Left ventricle myocardium inferior (tissue), 1 donor: ENCODE measurements at regions not wholly inside any gene's neighbourhood (a gene's known extent, or its start where the extent isn't known, plus 50 kb on each side); places are given as distances from the start of the nearest gene placed in this dataset.

Source experiments
- DNase-seq: peaks from one replicate; pipeline ENCODE4 v3.0.0-alpha.2; 2020
- H3K27ac ChIP-seq: fragments of 200-600 bp; replicated peaks from 2 replicates; pipeline ENCODE4 v1.8.0; 2021
- H3K27me3 ChIP-seq: fragments of 200-600 bp; 2 replicates; pipeline ENCODE4 v1.8.0; 2021; ENCODE audit warnings: low read depth
- H3K36me3 ChIP-seq: fragments of 200-600 bp; 2 replicates; pipeline ENCODE4 v1.8.0; 2021
- H3K4me1 ChIP-seq: fragments of 200-600 bp; 2 replicates; pipeline ENCODE4 v1.8.0; 2021
- H3K4me3 ChIP-seq: fragments of 200-600 bp; 2 replicates; pipeline ENCODE4 v1.8.0; 2021; ENCODE audit warnings: mild to moderate bottlenecking, moderate library complexity
- H3K9me3 ChIP-seq: fragments of 200-600 bp; replicated peaks from 2 replicates; pipeline ENCODE4 v1.8.0; 2021
- intact Hi-C: fragments of 100-400 bp; cut with micrococcal nuclease; formaldehyde crosslinking; loops from one replicate; pipeline ENCODE4 v1.11.0; 2022
- TF ChIP-seq, protein P1 (sequence below): fragments of 200-600 bp; IDR thresholded peaks from 2 replicates; pipeline ENCODE4 v1.8.0; 2021; ENCODE audit warnings: antibody characterized with exemption, mild to moderate bottlenecking, borderline replicate concordance
- donor health status: DM: no; HTN: yes; CAD: no; lungs with severe emphysema.

DNA sequence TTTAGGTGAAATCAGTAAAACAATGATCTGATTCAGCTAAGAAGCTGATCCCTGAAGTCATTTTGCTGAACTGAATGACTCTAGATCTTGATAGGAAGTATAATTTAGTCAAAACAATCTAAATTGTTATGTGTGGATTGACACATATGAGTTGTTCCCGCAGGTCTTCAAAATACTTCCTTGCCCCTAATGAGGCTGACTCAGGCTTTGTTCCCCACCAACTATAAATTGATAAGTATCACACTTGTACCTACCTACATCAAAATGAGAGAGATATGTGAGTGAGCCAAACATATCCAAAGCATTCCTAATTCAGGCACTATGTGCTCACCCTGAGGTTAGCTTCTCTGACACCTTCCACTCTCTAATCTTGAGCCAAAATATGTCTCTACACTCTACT, 507.1 kb downstream of the PLPP3 start:
- intact Hi-C loops, result no loop called here
- H3K4me3 ChIP-seq, result no peak overlapping the region

DNA sequence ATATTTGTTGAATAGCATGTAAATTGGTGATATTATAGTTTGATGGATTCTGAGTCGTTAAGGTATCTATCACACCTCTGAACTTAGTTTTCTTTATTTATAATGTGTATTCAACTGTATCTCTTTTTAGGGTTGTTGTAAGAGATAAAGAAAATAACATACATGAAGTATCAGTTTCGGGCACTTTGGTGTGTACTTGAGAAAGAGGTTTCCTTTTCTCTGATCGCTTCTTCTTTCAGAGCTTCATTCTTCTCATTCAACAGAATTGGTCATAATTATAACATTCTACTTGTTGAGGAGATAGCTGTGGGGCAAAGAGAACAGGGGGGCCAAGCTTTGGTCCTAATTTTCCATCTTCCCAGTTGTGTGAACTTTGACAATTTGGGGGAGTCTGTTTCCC, 508.0 kb downstream of the PLPP3 start:
- H3K4me3 ChIP-seq, result no peak overlapping the region
- H3K36me3 ChIP-seq, result no peaks in the 10 kb centered on the region
- TF ChIP-seq, protein P1, sequence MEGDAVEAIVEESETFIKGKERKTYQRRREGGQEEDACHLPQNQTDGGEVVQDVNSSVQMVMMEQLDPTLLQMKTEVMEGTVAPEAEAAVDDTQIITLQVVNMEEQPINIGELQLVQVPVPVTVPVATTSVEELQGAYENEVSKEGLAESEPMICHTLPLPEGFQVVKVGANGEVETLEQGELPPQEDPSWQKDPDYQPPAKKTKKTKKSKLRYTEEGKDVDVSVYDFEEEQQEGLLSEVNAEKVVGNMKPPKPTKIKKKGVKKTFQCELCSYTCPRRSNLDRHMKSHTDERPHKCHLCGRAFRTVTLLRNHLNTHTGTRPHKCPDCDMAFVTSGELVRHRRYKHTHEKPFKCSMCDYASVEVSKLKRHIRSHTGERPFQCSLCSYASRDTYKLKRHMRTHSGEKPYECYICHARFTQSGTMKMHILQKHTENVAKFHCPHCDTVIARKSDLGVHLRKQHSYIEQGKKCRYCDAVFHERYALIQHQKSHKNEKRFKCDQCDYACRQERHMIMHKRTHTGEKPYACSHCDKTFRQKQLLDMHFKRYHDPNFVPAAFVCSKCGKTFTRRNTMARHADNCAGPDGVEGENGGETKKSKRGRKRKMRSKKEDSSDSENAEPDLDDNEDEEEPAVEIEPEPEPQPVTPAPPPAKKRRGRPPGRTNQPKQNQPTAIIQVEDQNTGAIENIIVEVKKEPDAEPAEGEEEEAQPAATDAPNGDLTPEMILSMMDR, result no peak
- H3K4me1 ChIP-seq, result peaks cover 28% of the 10 kb centered on the region
- DNase-seq, result no peak
- intact Hi-C loops, result no loop called here
- H3K27me3 ChIP-seq, result no peaks in the 10 kb centered on the region
- H3K9me3 ChIP-seq, result peaks cover 5% of the 10 kb centered on the region
- no peak overlapping the region for H3K27ac ChIP-seq

More for the DNA sequence above, 507.1 kb downstream of the PLPP3 start:
- peaks cover 5% of the 10 kb centered on the region for H3K9me3 ChIP-seq
- no peak for DNase-seq
- no peaks in the 10 kb centered on the region for H3K36me3 ChIP-seq
- no peaks in the 10 kb centered on the region for H3K27me3 ChIP-seq
- TF ChIP-seq, protein P1, result no peak
- H3K4me1 ChIP-seq, result peaks cover 28% of the 10 kb centered on the region
- H3K27ac ChIP-seq, result peak overlapping the region; percentile 73

DNA sequence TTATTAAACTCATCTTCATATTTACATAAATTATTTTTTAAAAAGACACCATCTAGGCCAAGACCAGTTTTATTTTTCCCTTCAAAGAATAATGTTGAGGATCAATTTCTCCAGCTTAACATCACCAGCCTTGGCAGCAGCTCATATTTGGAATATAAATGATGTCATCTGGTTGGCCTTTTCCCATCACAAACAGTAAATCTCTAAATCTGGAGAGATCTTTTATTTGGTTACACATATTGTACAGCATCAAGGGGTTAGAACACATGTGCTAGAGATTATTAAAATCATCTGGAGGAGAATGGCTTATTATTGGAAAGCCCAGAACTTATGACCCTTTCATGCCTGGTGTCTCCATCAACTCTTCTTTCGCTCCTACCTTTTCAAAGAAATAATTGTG, 508.8 kb downstream of the PLPP3 start:
- TF ChIP-seq, protein P1, result no peak
- intact Hi-C loops, result no loop called here
- peaks cover 5% of the 10 kb centered on the region for H3K9me3 ChIP-seq
- H3K4me3 ChIP-seq, result no peak overlapping the region
- H3K27ac ChIP-seq, result no peak overlapping the region
- H3K4me1 ChIP-seq, result peaks cover 28% of the 10 kb centered on the region
- DNase-seq, result no peak
- H3K27me3 ChIP-seq, result no peaks in the 10 kb centered on the region
- no peaks in the 10 kb centered on the region for H3K36me3 ChIP-seq

DNA sequence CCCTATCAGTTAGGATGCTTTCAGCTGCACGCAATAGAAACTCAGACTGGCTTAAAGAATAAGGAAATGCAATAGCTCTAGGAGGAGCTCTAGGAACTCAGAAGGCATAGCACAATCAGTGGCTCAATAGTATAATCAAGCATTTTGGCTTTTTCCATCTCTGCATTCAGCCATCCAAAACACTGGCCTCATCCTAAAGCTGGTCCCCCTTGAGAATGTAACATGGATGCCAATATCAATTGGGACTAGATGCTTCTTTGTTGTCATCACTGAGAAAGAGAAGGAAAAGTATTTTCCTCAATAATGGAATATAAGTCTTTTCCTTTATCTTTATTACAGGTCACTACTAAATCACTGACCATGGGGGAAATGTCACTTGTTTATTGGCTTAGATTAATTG, 509.5 kb downstream of the PLPP3 start:
- no peak for DNase-seq
- no peaks in the 10 kb centered on the region for H3K27me3 ChIP-seq
- H3K27ac ChIP-seq, result no peak overlapping the region
- peaks cover 28% of the 10 kb centered on the region for H3K4me1 ChIP-seq
- TF ChIP-seq, protein P1, result no peak
- intact Hi-C loops, result no loop called here
- no peaks in the 10 kb centered on the region for H3K9me3 ChIP-seq
- no peaks in the 10 kb centered on the region for H3K36me3 ChIP-seq
- no peak overlapping the region for H3K4me3 ChIP-seq

DNA sequence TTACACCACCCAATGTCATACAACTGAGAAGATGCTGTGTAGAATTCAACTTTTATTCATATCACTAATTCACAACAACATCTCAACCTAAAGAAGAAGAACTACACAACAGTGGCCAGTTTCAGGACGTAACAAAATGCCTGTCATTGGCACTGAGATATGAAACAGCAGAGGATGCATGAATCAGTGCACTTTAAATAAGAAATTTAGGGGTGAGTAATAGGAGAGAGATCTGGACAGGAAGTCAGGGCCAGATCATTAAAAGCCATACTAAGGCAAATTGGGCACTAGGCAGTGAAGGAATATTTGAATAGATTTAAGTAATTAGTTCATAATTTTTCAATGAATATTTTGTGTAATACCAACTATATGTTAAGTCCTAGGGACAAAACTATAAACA, 510.5 kb downstream of the PLPP3 start:
- intact Hi-C loops, result no loop called here
- H3K4me1 ChIP-seq, result peaks cover 24% of the 10 kb centered on the region
- TF ChIP-seq, protein P1, result no peak
- no peak overlapping the region for H3K4me3 ChIP-seq
- DNase-seq, result no peak
- no peaks in the 10 kb centered on the region for H3K36me3 ChIP-seq
- no peak overlapping the region for H3K27ac ChIP-seq
- H3K27me3 ChIP-seq, result no peaks in the 10 kb centered on the region
- no peaks in the 10 kb centered on the region for H3K9me3 ChIP-seq

DNA sequence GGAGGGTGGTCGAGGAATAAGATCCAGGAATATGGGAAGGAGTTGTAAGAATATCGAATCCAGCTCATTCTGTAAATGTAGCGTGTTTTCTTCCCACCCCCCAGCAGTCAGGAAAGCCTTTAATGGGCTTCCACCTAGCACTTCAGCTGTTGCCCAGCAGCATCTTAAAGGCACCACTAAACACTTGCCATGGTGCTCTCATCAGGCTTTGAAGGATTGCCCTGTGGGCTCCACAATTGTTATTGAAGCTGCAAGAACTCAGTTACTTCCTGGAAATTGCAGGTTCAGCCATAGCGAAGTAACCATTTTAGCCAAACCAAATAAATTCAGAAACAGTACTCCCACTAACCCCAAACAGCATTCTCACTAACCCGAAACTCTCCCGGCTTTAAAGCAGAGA, 511.2 kb downstream of the PLPP3 start:
- H3K36me3 ChIP-seq, result no peaks in the 10 kb centered on the region
- H3K9me3 ChIP-seq, result no peaks in the 10 kb centered on the region
- TF ChIP-seq, protein P1, result no peak
- no peaks in the 10 kb centered on the region for H3K27me3 ChIP-seq
- intact Hi-C loops, result no loop called here
- DNase-seq, result no peak
- H3K4me3 ChIP-seq, result no peak overlapping the region
- peaks cover 18% of the 10 kb centered on the region for H3K4me1 ChIP-seq
- H3K27ac ChIP-seq, result no peak overlapping the region
